ENCODE measurements at regions not wholly inside any gene's neighbourhood (a gene's known extent, or its start where the extent isn't known, plus 50 kb on each side); places are given as distances from the start of the nearest gene placed in this dataset.

DNA sequence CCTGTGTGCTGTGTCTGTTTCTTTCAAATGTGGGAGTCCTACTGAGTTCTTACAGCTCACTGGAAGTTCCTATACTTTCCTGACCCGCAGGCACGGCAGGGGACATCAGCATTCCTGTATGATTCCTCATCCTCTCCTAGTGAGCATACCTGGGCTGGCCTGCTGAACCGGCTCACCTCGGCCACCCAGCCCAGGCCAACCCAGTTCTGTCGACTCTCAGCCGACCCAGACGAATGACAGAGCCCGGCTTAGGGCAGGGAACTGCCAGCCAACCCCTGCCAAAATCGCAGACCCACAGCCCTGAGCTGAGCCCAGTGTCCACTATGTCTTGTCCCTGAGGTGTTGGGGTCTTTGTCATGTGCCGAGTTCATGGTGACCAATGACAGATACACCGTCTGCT lies 339.7 kb downstream of the BRD1 start:
- DNase-seq: no peak
- intact Hi-C loops (cut with DNase I): no loop called here

DNA sequence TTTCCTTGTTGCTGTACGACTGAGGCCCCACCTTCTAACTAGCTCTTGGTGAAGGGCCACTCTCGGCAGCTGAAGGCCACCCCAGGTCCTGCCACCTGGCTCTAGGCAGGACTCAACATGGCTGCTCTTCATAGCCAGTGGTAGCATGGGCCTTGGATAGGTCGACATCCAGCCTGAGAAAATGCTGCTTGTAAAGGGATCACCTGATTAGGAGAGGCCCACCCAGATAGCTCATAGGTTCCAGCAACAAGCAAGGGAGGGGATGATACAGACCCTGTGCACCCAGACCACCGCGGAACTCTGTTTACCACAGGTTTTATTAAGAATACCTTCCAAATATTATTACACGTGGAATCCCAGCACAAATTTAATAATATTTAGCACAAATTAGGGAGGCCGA lies 341.4 kb downstream of the BRD1 start:
- DNase-seq: no peak
- intact Hi-C loops (cut with DNase I): no loop called here

DNA sequence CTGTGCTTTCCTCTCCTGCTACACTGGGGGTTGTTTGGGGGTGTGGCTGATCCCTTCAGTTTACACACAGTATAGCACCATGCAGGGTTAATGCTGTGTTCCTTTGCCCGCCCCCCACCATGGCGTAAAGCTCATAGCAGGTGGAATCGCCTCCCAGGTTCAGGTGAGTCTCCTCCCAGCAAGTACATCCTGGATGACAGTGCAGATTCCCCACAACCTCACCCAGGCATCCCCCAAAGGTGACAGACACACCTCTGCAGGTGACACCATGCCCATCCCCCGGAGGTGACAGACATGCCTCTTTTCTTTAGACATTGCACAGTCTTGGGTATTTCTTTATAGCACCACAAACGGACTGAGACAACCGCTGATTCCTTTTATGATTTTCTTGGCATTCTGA lies 343.7 kb downstream of the BRD1 start:
- intact Hi-C loops (cut with DNase I): no loop called here
- DNase-seq: no peak

DNA sequence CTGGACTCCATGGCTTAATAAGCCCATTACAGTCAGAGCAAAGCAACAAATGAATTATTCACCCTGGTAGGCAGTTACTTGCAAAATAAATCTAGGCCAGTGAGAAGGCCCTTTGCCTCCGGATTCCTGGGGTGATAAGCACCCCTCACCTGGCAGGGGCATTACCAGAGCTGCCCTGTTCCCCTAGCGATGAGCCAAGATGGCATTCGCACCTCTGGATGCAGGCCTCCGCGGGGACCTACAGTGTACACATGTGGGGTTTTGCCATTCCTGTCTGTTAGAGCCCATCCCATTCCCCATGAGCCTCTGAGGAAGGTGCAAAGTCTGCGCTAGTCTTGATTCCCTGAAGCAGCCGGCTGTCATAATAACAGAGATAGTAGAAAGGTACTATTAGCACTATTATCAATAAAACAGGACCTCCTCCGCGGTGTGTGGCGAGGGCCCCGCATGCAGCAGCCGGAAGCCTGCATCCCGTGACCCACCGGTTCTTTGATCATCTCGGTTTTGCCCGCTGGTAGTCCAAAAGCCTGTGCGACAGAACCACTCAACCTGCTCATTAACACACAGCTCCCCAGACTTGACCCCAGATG lies 344.3 kb downstream of the BRD1 start:
- intact Hi-C loops (cut with DNase I): no loop called here
- no peak for DNase-seq

DNA sequence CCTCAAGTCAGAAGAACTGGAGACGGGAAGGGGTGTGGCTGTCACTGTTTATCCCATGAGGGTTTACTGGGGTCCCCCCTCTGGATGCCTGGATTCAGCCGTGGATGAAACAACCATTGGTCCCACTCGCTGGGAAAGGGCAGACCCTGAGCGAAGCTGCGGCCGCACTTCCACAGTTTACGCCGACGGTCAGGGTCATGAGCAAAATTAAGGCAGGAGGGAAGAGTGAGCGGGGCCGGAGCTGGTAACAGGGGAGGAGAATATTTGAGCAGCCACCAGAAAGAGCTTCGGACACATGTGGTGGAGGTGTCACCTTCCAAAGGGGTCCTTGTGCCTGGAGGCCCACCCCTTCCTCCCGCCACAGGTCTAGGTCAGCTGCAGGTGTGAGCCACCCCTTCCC lies 344.9 kb downstream of the BRD1 start:
- DNase-seq: no peak
- intact Hi-C loops (cut with DNase I): no loop called here

DNA sequence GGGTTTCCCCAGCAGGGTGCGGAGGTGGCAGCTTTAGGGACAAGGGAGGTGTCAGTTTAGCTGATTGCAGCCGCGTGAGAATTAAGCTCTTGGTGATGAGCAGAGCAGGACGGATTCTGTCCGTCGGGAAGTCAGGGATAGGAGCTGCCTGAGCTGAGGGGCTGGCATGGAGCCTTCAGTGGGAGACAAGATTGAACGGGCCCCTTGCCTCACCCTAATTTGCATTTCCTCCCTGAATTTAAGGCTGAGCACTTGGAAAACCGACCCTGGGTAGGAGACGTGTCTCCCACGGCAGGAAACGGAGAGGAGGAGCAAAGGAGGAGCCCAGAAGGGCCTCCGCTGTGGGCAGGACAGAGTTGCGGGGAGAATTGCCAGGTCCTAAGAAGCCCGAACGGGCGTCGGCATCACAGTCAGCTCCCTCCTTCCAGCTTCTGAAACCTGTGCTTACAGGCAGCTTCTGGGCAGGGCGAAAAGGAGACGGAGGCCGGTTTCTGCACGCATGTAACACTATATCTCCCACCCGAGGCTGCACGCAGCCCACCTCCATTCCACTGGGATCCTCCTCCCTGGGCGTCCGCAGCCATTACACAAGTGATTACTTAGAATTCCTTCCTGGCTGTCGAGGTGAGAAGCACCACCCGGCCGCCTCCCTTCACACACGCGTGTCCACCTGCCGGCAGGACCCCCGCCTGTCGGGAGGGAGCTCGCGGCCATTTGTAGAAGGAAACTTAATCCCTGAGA lies 345.8 kb downstream of the BRD1 start:
- intact Hi-C loops (cut with DNase I): no loop called here
- DNase-seq: no peak

DNA sequence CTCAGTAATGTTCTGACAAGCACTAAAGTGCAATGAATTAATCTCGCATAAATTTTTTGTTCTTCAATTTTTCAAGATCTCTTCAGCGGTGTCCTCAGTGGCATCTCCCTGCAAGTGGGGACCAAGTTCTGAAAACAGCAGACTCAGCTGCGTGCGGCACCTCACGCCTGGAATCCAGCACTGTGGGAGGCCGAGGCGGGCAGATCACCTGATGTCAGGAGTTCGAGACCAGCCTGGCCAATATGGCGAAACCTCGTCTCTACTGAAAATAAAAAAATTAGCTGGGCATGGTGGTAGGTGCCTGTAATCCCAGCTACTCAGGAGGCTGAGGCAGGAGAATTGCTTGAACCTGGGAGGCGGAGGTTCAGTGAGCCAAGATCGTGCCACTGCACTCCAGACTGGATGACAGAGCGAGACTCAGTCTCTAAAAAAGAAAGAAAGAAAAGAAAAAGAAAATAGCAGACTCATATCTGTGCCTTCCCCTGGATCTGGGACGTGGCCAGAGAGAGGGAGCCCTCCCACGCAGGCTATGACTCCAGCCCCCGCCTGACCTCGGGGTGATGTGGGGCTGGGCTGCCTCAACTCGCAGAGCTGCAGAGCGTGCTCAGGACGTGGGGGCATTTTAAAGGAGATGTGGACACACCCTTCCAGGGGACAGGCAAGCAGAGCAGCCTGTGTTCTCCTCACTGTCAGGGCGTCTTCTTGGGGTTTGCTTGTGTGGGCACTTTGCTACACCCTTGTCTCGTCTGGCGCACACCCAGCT lies 346.6 kb downstream of the BRD1 start:
- no peak for DNase-seq
- intact Hi-C loops (cut with DNase I): no loop called here

DNA sequence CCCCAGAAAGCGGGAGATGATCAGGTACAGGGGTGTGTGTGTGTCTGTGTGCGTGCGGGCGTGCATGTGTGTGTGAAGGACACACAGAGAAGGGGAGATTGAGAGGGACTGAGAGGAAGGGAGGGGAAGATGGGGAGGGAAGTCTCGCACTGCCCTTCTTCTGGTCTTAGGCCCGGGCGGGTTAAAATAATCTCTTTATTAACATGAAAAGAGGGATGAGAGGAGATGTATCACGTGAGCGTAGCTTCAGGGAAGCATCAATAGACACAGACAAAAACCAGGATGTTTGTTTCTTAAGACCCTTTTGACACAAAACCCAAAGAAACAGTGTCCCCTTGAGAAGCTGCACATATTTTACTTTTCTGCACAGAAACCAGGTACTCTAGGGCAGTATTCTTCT lies 347.3 kb downstream of the BRD1 start:
- intact Hi-C loops (cut with DNase I): no loop called here

DNA sequence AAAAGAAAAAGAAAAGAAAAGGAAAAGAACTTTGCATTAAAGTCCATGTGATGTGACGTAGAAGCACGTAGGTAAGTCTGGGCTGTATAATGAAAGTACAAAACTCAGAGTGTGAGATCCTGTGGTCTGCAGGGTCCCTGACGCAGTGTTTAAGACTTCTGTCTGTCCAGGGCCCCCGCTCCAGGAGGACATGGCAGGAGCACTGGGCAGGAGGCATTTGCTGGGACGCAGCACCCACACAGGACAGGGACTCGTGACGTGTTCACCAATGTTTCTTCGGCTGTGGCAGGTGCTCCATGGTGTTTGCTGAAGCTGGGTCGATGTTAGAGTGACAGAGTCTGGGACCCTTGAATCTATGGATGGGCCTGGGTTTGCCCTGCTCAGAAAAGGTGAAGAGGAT lies 348.1 kb downstream of the BRD1 start:
- DNase-seq: no peak
- intact Hi-C loops (cut with DNase I): no loop called here

More for the DNA sequence above, 347.3 kb downstream of the BRD1 start:
- DNase-seq: no peak

DNA sequence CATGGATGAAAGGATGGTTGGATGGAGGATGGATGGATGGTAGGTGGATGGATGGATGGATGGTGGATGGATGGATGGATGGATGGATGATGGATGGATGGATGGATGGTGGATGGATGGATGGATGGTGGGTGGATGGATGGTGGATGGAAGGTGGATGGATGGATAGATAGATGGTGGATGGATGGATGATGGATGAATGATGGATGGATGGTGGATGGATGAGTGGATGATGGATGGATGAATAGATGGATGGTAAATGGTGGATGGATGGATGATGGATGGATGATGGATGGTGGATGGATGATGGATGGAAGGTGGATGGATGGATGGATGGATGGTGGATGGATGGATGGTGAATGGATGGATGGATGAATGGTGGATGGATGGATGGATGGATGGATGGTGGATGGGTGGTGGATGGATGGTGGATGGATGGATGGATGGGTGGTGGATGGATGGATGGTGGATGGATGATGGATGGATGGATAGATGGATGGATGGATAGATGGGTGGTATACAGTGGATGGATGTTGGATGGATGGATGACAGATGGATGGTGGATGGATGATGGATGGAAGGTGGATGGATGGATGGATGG lies 350.8 kb downstream of the BRD1 start:
- no peak for DNase-seq
- intact Hi-C loops (cut with DNase I): no loop called here

DNA sequence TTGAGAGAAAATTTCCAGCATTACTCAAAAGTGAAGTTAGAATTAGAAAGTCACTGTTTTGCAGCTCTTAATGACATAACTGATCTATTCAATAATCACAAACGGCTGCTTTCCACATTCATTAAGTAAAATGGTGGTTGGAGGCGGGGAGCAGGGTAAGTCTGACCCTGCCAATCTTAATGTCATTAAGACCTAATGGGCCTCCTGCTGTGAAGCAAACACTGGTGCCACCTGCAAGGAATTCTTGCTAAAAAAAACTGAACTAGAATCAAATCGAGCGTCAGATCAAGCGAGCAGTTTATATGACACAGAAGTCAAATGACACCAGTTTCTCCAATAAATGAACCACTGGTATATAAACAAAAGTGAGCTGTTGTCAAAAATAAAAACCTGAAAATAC lies 351.5 kb downstream of the BRD1 start:
- intact Hi-C loops (cut with DNase I): no loop called here
- DNase-seq: no peak

DNA sequence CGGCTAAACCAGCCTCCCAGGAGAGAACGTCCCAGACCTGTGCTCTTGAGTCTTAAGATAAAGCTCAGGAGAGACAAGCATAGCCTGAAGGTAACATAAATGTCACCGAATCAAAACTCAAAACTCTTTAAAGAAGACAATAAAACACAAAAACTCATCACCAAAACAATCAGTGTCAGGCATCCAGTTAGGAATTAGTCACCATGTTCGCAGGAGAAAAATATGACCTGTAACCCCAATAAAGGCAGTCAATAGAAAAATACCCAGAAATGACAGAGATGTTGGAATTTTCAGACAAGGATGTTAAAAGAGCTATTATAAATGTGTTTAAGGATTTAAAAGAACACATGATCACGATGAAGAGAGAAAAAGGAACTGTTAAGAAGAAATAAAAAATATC lies 352.4 kb downstream of the BRD1 start:
- no peak for DNase-seq
- intact Hi-C loops (cut with DNase I): no loop called here

DNA sequence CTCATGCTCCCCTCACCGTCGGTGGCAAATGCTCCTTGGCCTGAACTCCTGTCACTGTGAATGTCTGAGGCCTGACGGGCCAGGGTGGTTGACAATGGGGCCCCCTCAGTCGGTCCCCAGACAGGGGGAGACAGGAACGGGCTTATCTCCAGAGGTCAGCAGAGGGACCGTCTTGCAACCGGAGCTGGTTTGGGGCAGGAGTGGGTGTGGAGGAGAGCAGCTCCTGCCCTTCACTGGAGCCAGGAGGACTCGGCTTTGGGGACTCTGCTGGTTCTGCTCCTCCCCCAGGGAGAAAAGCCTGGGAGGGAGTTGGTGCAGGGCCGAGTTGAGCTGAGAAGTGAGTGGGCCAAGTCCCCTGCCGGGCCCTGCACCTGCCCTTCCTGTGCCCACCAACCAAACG lies 354.4 kb downstream of the BRD1 start:
- intact Hi-C loops (cut with DNase I): no loop called here
- DNase-seq: peak in 1 of 10 donors; percentile 64

DNA sequence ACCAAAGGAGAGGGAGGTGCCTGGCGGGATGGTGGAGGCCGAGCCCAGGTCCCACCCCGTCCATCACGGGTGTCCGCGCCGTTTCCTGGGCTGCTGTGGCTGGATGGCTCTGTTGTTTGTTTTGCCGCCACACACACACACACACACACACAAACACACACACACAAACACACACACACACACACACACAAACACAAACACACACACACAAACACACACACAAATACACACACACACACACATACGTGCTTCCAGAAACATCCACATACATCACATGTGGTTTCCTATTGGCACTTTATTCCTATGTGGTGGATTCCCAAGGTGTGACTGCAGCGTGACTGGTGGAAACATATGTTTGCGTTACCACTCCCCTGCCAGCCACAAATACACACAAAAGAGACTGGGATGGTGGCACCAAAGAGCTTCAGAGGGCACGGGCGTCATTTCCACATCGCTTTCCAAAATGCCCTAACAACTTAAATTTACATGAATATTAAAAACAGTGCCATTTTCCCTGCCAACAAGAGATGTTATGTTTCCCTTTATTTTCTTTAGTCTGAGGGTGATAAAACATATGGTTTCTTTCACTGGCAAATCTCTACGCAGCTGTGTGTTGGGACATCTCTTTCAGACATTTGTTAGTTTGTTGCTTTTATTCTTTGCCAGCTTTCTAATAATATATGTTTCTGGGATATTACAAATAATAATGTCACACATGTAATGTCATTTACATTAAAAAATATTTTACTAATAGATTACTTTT lies 356.8 kb downstream of the BRD1 start:
- DNase-seq: peak in 2 of 10 donors; percentile 1 to 10
- intact Hi-C loops (cut with DNase I): no loop called here

DNA sequence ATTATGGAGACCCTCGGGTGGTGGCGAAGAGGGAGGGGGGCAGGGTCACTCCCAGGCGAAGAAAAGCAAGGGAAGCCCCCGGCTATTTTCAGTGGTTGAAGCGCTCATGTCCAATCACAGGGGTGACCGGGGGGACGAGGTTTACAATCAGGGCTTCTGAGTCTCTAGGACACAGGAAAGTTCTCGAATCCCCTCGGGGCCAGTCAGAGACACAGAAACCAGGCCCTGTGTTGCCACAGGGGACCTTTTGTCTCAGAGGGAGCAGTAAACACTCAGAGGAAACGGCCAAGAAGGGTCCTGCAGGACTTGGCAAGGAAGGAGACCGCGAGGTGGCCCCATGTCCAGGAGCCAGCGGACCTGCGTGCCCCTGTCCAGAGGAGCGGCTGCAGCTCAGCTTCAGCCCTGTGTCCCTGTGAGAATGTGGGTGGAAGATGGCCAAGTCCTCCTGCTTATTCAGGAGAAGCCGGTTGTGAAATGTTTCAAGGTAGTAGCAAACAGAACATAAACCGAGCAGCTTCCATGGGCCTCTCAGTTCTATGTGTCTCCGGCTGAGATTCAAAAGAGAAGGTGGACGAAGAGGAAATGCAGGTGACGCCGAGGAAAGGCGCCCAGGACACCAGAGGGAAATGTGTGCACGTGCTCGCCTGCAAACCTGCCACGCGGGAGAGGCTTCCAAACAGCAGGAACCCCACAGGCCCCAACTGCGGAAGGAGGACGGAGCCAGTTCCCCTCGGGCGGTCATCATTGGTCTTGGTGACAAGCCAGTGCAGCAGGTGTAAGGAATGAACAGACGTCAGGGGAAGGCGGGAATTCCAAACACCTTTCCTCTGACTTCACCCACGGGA lies 357.6 kb downstream of the BRD1 start:
- peak in 1 of 10 donors; percentile 79 for DNase-seq
- intact Hi-C loops (cut with DNase I): no loop called here

DNA sequence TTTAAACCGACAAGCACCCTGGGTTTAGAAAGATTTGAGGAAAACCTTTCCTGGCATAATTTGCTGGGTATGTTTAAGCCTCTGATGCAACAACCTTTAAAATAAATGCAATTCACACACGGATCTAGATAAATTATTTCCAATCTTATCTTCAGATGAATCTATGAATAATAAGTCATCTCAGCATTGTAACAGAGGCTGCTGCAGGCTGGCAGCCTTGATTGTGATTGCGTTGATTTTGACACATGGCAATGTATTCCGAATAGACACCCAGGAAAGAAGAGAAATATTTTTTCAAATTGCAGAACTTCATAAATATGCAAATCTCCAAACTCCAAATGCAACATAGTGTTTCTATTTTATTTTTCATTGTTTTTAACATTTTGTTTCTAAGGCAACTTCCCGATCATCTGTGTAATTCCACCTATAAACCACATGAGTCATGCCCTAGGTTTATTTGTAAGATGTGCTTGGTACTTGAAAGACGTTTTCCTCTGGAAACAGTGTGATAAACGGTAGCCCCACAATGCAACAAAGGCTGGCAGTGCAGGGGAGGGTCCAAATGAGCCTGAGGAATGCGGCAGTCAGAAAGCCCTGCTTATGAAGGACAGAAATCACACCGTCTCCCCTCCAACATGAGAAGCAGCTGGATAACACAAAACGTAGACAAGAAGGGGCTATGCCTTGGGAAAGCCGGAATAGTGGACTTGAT lies 359.0 kb downstream of the BRD1 start:
- intact Hi-C loops (cut with DNase I): no loop called here
- peak in 1 of 10 donors; percentile 8 for DNase-seq

DNA sequence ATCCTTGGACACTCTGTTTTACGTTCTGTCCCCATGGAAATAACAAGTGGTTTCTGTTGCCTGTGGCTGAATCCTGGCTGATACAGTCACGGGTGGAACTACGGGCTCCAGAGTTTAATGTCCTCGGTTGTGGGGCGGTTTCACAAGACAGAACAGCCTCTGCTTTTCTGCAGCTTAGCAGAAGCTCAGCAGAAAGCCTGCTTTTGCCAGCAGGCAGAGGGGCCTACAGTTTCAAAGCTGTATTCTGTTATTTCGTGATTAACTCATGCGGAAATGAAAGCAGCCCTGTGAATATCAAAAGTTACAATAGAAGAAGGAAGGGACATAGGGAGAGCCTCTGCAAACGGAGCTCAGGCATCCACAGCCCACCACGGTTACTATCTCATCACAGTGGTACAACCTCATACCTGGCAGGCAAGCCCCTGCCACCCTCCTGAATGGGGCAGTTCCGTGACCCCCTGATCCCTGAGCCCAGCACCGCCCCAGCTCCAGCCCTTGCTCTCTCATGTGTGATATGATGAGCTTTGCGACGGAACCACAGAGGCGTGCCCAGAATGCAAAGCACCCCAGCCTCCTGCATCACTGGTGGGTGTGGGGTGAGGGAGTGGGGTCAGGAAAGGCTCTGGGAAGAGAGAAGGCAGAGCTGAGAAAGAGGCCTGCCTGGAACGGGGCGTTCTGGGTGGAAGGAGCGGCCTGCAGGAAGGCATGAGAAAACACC lies 360.6 kb downstream of the BRD1 start:
- DNase-seq: peak in 1 of 10 donors; percentile 71
- intact Hi-C loops (cut with DNase I): no loop called here

DNA sequence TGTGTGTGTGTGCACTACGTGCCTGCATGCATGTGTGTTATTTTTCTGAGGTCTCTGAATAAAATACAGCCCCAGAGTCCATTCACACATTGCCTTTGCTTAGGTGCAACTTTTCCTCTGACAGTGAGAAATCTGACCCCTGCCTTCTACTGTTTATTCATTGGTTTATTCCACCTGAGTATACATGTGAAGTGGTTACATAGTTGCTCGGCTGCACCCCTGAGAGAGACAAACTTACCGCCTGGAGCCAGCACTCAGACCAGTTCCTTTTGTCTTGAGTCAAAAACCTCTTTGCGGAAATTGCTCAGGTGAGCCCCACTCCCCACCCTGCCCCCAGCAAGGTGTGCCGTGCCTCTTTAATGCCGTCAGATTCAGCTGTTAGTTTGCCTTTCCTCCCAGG lies 363.6 kb downstream of the BRD1 start:
- intact Hi-C loops (cut with DNase I): no loop called here
- DNase-seq: peak in 1 of 10 donors; percentile 23

Measured in posterior cingulate gyrus (tissue), 11 donors.